ENCODE measurements at regions not wholly inside any gene's neighbourhood (a gene's known extent, or its start where the extent isn't known, plus 50 kb on each side); places are given as distances from the start of the nearest gene placed in this dataset.

- Histone ChIP-seq H3K9me3 (ENCODE audit: insufficient read depth, low read depth, low read length) (no peaks in the 10 kb centered on the region), H3K27me3 (ENCODE audit: insufficient read depth, low read length) (no peaks in the 10 kb centered on the region), H3K27ac (ENCODE audit: low read depth, low read length) (no peak overlapping the region), H3K9ac (ENCODE audit: low read depth, low read length) (no peak overlapping the region), H3K4me1 (ENCODE audit: insufficient read depth, low read length) (no peaks in the 10 kb centered on the region), H3K4me3 (ENCODE audit: low read length) (no peak overlapping the region), H3K36me3 (ENCODE audit: insufficient read depth, low read length) (no peaks in the 10 kb centered on the region)
- 90% methylated on average over 2 of the region's 2 CpGs for WGBS
Observed at GRCh38 chr2:42947809-42948600, 155.6 kb upstream of the HAAO start.

DNA sequence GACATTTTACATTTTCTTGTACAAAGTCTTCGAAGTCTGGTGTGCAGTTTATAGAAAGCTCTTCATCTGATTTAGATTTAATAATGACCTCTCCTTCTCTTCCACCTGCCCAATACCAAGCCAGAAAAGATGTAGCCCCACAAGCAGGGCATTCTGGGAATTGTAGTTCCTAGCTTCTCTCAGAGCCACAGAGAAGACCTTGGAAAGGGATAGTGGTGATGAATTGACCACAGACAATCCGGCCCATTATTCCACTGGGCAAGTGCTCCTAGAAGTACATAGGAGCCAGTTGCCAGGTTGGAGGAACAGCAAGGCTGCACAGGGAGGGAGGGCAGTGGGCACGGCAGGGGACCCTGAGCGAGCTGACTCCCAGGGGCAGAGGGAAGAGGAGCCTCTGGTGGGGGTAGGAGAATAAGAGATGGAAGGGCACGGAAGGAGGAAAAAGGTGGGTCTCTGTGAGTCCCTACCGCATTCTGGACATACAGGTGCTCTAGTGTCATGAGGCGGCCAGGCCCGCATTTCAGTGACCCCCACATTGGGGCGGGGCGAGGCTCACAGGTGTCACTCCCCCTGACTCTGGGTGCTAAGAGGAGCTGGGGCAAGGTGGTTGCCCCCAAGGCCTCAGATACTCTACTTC is 152.5 kb upstream of the HAAO start:
- no peaks in the 10 kb centered on the region for H3K4me1 ChIP-seq (ENCODE audit: insufficient read depth, low read length)
- H3K36me3 ChIP-seq (ENCODE audit: insufficient read depth, low read length) = no peaks in the 10 kb centered on the region
- H3K27me3 ChIP-seq (ENCODE audit: insufficient read depth, low read length) = no peaks in the 10 kb centered on the region
- H3K27ac ChIP-seq (ENCODE audit: low read depth, low read length) = no peak overlapping the region
- no peak overlapping the region for H3K4me3 ChIP-seq (ENCODE audit: low read length)
- WGBS = 88% methylated on average over 10 of the region's 10 CpGs
- H3K9ac ChIP-seq (ENCODE audit: low read depth, low read length) = no peak overlapping the region
- no peaks in the 10 kb centered on the region for H3K9me3 ChIP-seq (ENCODE audit: insufficient read depth, low read depth, low read length)

DNA sequence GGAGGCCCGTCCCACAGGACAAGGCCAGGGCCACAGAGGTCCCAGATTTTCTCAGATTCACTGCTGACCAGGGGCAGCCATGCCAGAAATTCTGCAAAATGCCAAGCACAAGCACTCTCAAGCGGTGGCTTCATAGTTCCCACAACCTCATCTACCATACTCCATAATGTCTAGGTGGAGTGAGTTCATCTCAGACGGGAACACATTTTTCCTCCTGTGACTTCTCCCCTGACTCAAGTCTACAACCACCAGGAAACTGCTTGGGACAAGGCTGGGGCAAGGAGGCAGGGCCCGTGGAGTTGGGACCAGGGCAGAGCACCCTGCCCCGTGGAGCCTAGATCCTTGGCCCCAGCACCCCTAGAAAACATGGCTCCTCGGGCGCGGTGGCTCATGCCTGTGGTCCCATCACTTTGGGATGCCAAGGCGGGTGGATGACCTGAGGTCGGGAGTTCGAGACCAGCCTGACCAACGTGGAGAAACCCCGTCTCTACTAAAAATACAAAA is 150.7 kb upstream of the HAAO start:
- WGBS = 96% methylated on average over 13 of the region's 13 CpGs
- Histone ChIP-seq H3K36me3 (ENCODE audit: insufficient read depth, low read length) (no peaks in the 10 kb centered on the region), H3K4me1 (ENCODE audit: insufficient read depth, low read length) (no peaks in the 10 kb centered on the region), H3K9ac (ENCODE audit: low read depth, low read length) (no peak overlapping the region), H3K27me3 (ENCODE audit: insufficient read depth, low read length) (no peaks in the 10 kb centered on the region), H3K9me3 (ENCODE audit: insufficient read depth, low read depth, low read length) (no peaks in the 10 kb centered on the region), H3K27ac (ENCODE audit: low read depth, low read length) (no peak overlapping the region), H3K4me3 (ENCODE audit: low read length) (no peak overlapping the region)

GRCh38 chr2:42942214-42942989 is 150.0 kb upstream of the HAAO start:
- Histone ChIP-seq H3K9me3 (ENCODE audit: insufficient read depth, low read depth, low read length) (no peaks in the 10 kb centered on the region), H3K4me1 (ENCODE audit: insufficient read depth, low read length) (no peaks in the 10 kb centered on the region), H3K27me3 (ENCODE audit: insufficient read depth, low read length) (no peaks in the 10 kb centered on the region), H3K27ac (ENCODE audit: low read depth, low read length) (no peak overlapping the region), H3K36me3 (ENCODE audit: insufficient read depth, low read length) (no peaks in the 10 kb centered on the region), H3K9ac (ENCODE audit: low read depth, low read length) (no peak overlapping the region), H3K4me3 (ENCODE audit: low read length) (no peak overlapping the region)
- 92% methylated on average over 7 of the region's 8 CpGs for WGBS

GRCh38 chr2:42941633-42942176 is 149.3 kb upstream of the HAAO start:
- no peak overlapping the region for H3K9ac ChIP-seq (ENCODE audit: low read depth, low read length)
- no peak overlapping the region for H3K4me3 ChIP-seq (ENCODE audit: low read length)
- no peaks in the 10 kb centered on the region for H3K36me3 ChIP-seq (ENCODE audit: insufficient read depth, low read length)
- H3K27ac ChIP-seq (ENCODE audit: low read depth, low read length) = no peak overlapping the region
- 93% methylated on average over 3 of the region's 3 CpGs for WGBS
- H3K27me3 ChIP-seq (ENCODE audit: insufficient read depth, low read length) = no peaks in the 10 kb centered on the region
- no peaks in the 10 kb centered on the region for H3K4me1 ChIP-seq (ENCODE audit: insufficient read depth, low read length)
- no peaks in the 10 kb centered on the region for H3K9me3 ChIP-seq (ENCODE audit: insufficient read depth, low read depth, low read length)

DNA sequence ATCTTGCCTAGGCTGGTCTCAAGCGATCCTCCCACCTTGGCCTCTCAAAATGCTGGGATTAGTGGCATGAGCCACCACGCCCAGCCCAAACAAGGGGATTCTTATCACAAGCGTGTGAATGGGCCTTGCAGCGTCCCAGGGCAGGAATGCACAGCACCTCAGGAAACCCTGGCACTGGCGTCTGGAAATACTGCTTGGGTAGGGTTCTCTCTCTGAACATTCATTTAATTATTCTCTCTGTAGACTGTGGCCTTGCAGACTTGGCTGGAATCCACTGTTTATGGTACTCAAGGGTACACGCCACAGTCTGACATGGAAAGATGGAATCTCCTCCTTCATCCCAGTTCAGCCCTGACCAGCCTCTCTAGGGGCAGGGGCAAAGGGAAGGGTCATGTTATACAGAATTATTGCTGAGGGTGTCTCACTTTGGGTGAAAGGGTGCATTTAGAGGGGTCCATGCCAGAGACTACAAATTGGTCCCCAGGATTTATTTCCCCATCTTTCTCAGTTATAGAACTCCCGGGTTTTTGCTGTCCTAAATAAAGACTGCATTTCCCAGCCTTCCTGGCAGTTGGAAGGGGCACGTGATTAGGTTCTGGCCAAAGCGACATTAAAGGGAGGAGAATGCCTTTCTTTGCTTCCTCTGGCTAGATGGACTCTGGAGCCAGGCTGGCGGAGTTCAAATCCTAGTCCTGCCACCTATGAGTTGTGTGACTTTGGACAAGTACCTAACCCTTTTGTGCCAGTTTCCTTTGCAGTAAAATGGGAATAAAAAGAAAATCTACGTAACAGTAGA is 147.2 kb upstream of the HAAO start:
- H3K36me3 ChIP-seq (ENCODE audit: insufficient read depth, low read length) = no peaks in the 10 kb centered on the region
- H3K27me3 ChIP-seq (ENCODE audit: insufficient read depth, low read length) = no peaks in the 10 kb centered on the region
- H3K9ac ChIP-seq (ENCODE audit: low read depth, low read length) = no peak overlapping the region
- H3K4me1 ChIP-seq (ENCODE audit: insufficient read depth, low read length) = no peaks in the 10 kb centered on the region
- no peaks in the 10 kb centered on the region for H3K9me3 ChIP-seq (ENCODE audit: insufficient read depth, low read depth, low read length)
- no peak overlapping the region for H3K4me3 ChIP-seq (ENCODE audit: low read length)
- WGBS = 87% methylated on average over 11 of the region's 11 CpGs
- no peak overlapping the region for H3K27ac ChIP-seq (ENCODE audit: low read depth, low read length)

DNA sequence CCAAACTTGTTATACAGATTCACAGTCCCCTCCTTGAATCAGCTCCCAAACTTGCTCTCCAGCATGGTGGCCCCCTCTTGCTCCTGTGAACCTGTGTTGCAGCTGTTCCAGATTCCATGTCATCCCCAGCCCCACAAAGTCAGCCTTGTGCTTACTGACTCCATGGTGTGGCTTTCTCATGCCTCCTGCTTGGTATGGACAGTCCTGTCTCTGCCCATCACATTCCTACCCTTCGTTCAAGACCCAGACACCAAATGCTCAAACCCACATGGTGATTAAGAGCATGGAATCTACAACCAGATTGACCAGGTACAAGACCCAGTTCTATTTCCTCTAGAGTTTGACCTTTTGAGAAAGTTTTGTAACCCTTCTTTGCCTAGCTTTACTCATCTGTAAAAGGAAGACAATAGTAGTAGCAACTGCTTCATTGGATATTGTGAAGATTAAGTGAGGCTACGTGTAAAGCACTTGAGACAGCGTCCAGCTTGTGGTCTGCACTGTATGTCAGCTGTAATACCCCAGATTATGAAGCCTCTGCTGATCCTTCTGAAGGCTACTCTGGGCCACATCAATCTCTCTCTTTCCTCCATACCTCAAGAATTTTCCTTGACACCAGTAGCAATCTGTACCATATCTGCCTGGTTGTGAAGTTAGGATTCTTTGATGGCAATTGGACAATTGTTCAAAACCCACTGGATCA is 146.4 kb upstream of the HAAO start:
- Histone ChIP-seq H3K4me1 (ENCODE audit: insufficient read depth, low read length) (no peaks in the 10 kb centered on the region), H3K4me3 (ENCODE audit: low read length) (no peak overlapping the region), H3K9ac (ENCODE audit: low read depth, low read length) (no peak overlapping the region), H3K27ac (ENCODE audit: low read depth, low read length) (no peak overlapping the region), H3K9me3 (ENCODE audit: insufficient read depth, low read depth, low read length) (no peaks in the 10 kb centered on the region), H3K36me3 (ENCODE audit: insufficient read depth, low read length) (no peaks in the 10 kb centered on the region), H3K27me3 (ENCODE audit: insufficient read depth, low read length) (no peaks in the 10 kb centered on the region)
- WGBS = 90% methylated on average over 3 of the region's 3 CpGs

DNA sequence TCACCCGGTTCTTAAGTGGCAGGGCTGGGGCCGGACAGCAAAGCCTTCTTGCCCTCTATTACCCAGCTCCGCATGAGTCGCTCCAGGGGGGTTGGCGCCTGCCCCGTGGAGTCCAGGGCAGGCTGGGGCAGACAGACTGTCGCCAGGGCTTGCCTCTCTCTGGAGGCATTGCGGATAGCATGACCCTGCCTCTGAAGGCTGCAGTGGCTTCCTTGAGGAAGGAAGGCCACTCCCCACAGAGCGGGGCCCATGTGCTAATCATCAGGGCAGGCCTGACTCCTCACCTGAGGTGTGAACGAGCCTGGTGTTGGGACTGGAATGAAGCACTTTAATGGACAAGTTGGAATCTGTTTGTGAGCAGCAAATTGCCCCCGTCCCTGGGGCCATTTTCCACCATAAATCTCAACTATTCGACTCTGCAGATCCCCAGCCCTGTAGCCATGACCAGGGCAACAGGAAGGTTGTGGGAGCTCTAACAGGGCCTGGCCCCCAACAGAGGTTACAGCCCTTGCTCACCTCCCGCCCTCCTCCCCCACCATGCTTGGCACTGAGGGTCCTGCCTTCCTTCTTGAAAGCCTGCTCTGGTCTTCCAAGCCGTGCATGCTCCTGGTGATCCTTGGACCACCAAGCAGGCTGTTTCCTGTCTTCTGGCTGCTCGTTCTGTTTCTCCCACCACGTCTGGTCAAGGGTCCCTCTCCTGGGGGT is 144.9 kb upstream of the HAAO start:
- WGBS = 87% methylated on average over 16 of the region's 16 CpGs
- H3K27ac ChIP-seq (ENCODE audit: low read depth, low read length) = no peak overlapping the region

GRCh38 chr2:42935692-42936671 is 143.6 kb upstream of the HAAO start:
- Histone ChIP-seq H3K9me3 (ENCODE audit: insufficient read depth, low read depth, low read length) (no peaks in the 10 kb centered on the region), H3K4me3 (ENCODE audit: low read length) (no peak overlapping the region), H3K36me3 (ENCODE audit: insufficient read depth, low read length) (no peaks in the 10 kb centered on the region), H3K27me3 (ENCODE audit: insufficient read depth, low read length) (no peaks in the 10 kb centered on the region), H3K4me1 (ENCODE audit: insufficient read depth, low read length) (peaks cover 10% of the 10 kb centered on the region; the same call in 1 of the 2 replicates), H3K27ac (ENCODE audit: low read depth, low read length) (no peak overlapping the region), H3K9ac (ENCODE audit: low read depth, low read length) (no peak overlapping the region)
- WGBS = 87% methylated on average over 13 of the region's 13 CpGs

More for the DNA sequence above, 144.9 kb upstream of the HAAO start:
- Histone ChIP-seq H3K4me1 (ENCODE audit: insufficient read depth, low read length) (no peaks in the 10 kb centered on the region), H3K27me3 (ENCODE audit: insufficient read depth, low read length) (no peaks in the 10 kb centered on the region), H3K36me3 (ENCODE audit: insufficient read depth, low read length) (no peaks in the 10 kb centered on the region), H3K9ac (ENCODE audit: low read depth, low read length) (no peak overlapping the region), H3K4me3 (ENCODE audit: low read length) (no peak overlapping the region), H3K9me3 (ENCODE audit: insufficient read depth, low read depth, low read length) (no peaks in the 10 kb centered on the region)

All from HUES64 (cell line).